OCI-M2 (cell line): ENCODE measurements at regions not wholly inside any gene's neighbourhood (a gene's known extent, or its start where the extent isn't known, plus 50 kb on each side); places are given as distances from the start of the nearest gene placed in this dataset.
"Not testable (repeated sequence)": the region's sequence is repeated elsewhere in the genome, so short reads cannot be mapped to it uniquely, and the experiment has no call there.

Experiments
- DNase-seq: peaks from one replicate; lab custom pipeline; 2025; ENCODE audit not compliant: unreplicated experiment; lab: John Stamatoyannopoulos, UW

GRCh38 chr9:29200650-29201049 lies 1627.4 kb upstream of the C9orf72 start:
- no peak for DNase-seq

- no peak for DNase-seq
Observed at GRCh38 chr9:29203244-29203930, 1630.1 kb upstream of the C9orf72 start.

GRCh38 chr9:29208670-29209069 lies 1635.4 kb upstream of the C9orf72 start:
- no peak for DNase-seq

- no peak for DNase-seq
Observed at GRCh38 chr9:29209748-29210291, 1636.5 kb upstream of the C9orf72 start.

GRCh38 chr9:29211003-29211579 lies 1637.8 kb upstream of the C9orf72 start:
- no peak for DNase-seq

- DNase-seq: no peak
Observed at GRCh38 chr9:29211580-29212396, 1638.5 kb upstream of the C9orf72 start.

GRCh38 chr9:29212397-29213387 lies 1639.4 kb upstream of the C9orf72 start:
- DNase-seq: no peak

- DNase-seq: no peak
Observed at GRCh38 chr9:29213417-29214153, 1640.3 kb upstream of the C9orf72 start, which contains the start of gene LINGO2. TSS of gene LINGO2 (minus strand) at chr9:29213601.

GRCh38 chr9:29214154-29214689 lies 1640.9 kb upstream of the C9orf72 start:
- DNase-seq: no peak

GRCh38 chr9:29214690-29215253 lies 1641.5 kb upstream of the C9orf72 start:
- no peak for DNase-seq

GRCh38 chr9:29217966-29218365 lies 1644.7 kb upstream of the C9orf72 start:
- no peak for DNase-seq

GRCh38 chr9:29220596-29221251 lies 1647.4 kb upstream of the C9orf72 start:
- no peak for DNase-seq

GRCh38 chr9:29228558-29228957 lies 1655.3 kb upstream of the C9orf72 start:
- no peak for DNase-seq

GRCh38 chr9:29230931-29231330 lies 1657.7 kb upstream of the C9orf72 start:
- no peak for DNase-seq

- no peak for DNase-seq
Observed at GRCh38 chr9:29233193-29233592, 1659.9 kb upstream of the C9orf72 start.

GRCh38 chr9:29241320-29241719 lies 1668.0 kb upstream of the C9orf72 start:
- DNase-seq: no peak

GRCh38 chr9:29245351-29245750 lies 1672.1 kb upstream of the C9orf72 start:
- no peak for DNase-seq

- not testable (repeated sequence) for DNase-seq
Observed at GRCh38 chr9:29270400-29270799, 1697.1 kb upstream of the C9orf72 start.

GRCh38 chr9:29282121-29282520 lies 1708.8 kb upstream of the C9orf72 start:
- no peak for DNase-seq
